SW480 (cell line): ENCODE measurements at regions not wholly inside any gene's neighbourhood (a gene's known extent, or its start where the extent isn't known, plus 50 kb on each side); places are given as distances from the start of the nearest gene placed in this dataset.

Experiments used
- DNase-seq: peaks from one replicate; pipeline ENCODE4 v3.0.0-alpha.2; 2016; ENCODE audit warnings: low spot score

DNA sequence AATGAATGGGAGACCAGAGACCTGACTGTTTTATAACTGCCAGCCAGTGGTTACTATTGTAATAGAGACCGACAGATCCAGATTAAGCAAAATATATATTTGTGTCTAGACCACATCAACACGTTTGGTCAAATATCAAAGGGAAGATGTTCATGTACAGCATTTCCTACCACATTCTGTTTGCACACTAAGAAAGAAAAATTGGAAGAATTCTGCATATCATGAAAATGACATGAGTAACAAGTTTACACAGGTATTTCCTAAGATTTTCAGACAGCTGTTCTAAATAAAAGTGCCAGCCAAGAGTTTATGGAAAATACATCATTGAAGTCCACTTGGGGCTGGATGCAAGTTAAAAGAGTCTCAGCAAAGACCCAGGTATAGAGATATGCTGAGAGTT lies 145.5 kb upstream of the ANO3 start:
- DNase-seq, result no peak

- no peak for DNase-seq
Observed at GRCh38 chr11:26187639-26188038, 144.3 kb upstream of the ANO3 start.

- DNase-seq, result no peak
Observed at GRCh38 chr11:26188554-26188953, 143.4 kb upstream of the ANO3 start.

GRCh38 chr11:26191193-26191592 lies 140.7 kb upstream of the ANO3 start:
- DNase-seq, result no peak

- no peak for DNase-seq
Observed at GRCh38 chr11:26193694-26194365, 138.1 kb upstream of the ANO3 start.

- DNase-seq, result no peak
Observed at GRCh38 chr11:26194881-26195280, 137.0 kb upstream of the ANO3 start.

DNA sequence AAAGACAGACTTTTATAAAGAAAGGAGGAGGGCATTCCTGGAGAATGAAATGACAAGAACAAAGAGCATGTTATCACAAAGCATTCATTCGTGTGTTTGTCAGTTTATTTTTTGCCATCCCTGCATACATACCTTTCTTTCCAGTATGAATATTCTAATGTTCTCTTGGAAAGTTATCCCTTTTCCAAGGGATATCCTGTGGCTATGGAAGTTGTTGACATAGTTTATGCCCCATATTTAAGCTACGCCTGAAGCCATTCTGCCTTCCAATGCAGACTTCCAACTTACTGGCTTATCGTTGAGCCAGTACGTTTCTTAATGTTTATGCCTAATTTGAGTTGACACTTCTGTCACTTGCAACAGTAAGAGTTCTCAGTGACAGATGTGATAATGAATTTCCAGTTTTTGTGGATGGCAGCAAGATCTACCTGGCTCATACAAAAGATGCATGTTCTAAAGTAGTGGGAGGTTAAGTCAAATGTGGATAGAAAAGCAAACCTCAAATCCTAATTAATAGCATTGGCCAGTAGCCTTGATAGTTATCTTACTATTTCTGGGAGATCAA lies 133.3 kb upstream of the ANO3 start:
- DNase-seq, result no peak

- DNase-seq, result no peak
Observed at GRCh38 chr11:26199331-26200095, 132.4 kb upstream of the ANO3 start.

DNA sequence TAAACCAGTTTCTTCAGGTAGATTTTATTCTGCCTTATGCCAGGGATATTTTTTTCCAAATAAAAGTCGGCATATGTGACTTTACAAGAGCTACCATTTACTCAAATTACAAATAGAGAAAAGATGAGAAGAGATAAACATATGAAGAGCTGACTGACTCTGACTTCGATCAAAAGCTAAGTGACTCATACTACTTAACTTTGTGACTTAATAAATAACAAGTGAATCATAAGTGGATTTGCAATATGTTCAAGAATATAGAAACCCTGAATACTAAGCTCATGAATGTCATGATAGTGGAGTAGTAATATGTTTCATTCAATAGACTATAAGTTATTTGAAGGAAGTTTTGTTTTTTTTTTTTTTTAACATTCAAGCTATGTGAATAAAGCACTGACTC lies 130.5 kb upstream of the ANO3 start:
- DNase-seq, result no peak

GRCh38 chr11:26202754-26203153 lies 129.2 kb upstream of the ANO3 start:
- DNase-seq, result no peak

DNA sequence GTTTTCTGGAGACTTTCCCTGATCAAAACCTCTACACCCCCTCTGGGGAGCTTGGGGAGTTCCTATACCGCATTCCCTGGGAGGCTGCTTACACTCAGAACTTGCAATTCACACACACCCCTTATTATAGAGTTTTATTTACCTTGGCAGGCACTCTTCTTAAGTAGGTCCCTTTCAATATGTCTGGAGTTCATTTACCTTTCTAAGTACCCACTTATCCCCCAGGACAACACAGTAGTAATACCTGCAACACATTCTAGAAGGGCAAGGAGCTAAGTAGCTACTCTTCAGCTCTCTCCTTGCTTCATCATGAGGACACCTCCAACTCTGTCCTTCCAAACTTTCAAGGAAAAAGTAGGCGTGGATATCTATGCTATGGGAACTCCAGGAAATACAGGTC lies 127.8 kb upstream of the ANO3 start:
- no peak for DNase-seq

GRCh38 chr11:26204839-26205238 lies 127.1 kb upstream of the ANO3 start:
- DNase-seq, result no peak

DNA sequence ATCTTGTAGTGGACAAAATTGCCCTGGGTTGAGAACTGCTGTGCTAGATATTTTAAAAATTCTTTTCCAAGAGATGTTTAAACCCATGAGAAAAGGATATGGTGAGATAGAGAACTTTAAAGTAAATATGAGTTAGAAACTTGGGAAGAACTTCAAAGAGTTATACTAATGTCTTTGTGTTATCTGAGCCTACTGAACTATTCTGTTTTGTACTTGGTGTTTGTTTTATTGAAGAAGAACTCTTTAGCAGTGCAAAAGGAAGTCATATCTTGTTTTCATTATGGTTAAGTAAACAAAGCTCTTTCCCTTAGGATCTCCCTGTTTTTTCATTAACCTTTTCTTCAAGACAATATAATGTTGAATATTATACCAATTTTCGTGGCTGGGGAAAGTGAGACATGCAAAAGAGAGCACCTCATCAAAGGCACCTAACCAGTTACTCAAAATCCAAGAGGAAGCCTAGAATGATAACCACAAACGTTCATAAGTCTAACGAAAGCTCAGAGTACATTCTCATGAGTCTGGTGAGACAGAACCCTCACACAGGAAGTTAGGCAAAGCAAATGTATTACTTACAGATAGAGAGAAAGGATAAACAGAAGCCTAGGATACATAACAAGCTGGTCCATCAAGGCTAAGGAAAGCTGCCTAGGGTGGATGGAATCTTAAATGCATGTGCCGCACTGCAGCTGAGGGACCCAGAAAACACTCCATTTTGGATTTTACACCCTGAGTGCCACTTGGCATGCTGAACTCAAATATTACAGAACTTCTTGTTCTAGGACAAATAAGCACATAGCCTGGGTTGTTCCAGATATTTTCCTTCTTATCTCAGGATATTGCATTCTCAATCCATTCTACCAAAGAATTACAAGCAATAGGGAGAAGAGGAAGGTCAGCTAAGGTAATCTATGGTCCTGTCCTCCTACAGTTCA lies 112.5 kb upstream of the ANO3 start:
- DNase-seq, result no peak

GRCh38 chr11:26225646-26226045 lies 106.3 kb upstream of the ANO3 start:
- DNase-seq, result no peak

- DNase-seq, result peak; percentile 19
Observed at GRCh38 chr11:26227301-26227746, 104.6 kb upstream of the ANO3 start.

DNA sequence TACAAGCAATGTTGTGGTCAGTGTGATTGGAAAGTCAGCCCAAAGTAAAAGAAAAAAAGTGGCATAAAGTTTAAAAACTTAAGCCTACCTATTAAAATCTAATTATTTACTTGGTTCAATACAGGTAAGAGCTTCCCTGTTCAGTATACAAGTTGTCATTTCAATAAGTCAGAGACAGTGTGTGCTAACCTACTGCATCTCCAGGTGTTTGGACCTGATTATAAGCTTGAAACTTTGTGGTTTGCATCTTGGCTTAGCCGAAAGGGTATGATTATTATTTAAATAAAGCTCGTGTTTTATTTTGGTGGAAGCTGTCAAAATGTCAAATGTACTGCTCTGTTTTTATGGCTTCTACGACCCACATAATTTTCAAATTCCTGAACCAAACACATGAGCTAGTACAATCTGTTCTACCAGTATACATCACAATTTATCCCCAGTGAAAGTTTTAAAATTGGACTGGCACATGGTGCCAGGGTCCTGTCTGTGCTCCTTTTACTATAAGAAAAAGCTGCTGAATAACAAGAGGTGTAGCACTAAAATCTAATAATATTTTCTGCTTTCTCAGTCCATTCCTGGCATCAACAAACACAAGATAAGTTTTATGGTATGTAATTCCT lies 103.9 kb upstream of the ANO3 start:
- DNase-seq, result no peak

DNA sequence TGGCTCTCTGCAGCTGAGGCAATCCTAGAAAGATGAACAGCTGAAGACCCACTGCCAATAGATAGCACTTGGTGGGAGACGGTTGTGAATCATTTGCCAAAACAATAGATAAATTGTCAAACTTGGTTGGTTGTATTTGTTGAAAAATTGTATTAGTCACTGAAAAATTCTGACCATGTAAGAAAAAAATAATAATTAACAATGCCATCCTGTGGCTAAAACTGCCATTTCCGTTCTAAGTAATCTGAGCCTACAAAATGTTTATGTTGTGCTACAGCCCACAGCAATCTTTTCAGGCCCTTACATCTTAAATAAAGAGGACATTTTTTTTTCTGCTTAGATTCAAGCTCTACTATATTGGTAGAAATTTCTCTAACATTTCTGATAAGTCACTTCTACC lies 103.2 kb upstream of the ANO3 start:
- DNase-seq, result no peak

GRCh38 chr11:26229257-26229656 lies 102.7 kb upstream of the ANO3 start:
- no peak for DNase-seq

DNA sequence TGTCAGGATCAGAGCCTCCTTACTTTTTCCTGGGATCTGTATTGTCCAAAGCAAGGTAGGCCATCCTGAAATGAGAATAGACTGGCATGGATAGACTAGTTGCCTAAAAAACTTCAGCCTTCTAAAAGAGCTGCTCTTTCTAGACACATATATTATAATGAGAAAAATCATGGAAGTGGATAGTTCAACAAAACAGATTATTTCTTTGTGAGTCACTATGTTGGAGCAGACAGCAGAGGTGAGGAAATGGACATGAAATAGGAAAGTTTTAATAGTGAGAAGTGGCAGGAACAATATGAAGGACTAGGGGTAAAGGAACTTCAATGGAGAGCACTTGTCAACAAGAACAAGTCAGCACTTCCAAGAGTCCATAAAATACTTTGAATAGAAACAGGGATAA lies 101.9 kb upstream of the ANO3 start:
- no peak for DNase-seq

DNA sequence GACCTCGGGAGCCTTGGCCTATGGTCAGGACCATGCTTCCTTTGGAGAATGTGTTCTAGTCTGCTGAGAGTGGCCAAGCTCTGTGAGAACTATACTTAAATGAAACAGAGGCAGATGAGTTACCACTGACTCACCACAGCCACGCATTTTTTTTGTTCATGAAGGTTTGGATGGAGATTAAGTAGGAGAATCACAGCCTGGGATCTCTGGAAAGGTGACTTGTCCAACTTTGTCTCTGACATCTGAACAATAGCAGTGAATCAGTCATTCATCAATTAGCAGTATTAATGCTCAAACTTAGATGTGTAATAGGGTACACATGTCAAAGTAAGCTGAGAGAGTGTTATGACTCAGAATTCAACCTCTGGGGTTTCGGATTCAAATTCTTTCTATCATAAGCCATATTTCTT lies 100.7 kb upstream of the ANO3 start:
- DNase-seq, result no peak

GRCh38 chr11:26234451-26234850 lies 97.5 kb upstream of the ANO3 start:
- no peak for DNase-seq

- DNase-seq, result no peak
Observed at GRCh38 chr11:26243426-26243825, 88.5 kb upstream of the ANO3 start.
